ENCODE measurements at regions not wholly inside any gene's neighbourhood (a gene's known extent, or its start where the extent isn't known, plus 50 kb on each side); places are given as distances from the start of the nearest gene placed in this dataset.
A peak's percentile ranks its signal among the peaks of the same experiment; 100 is the strongest.

GRCh38 chr6:43990627-43991619 lies 136.3 kb downstream of the MRPL14 start (continued):
- peak; percentile 62; the same call in 1 of the 2 replicates for TF ChIP-seq ZNF318 (CRISPR knock-in tag; IDR thresholded peaks at IDR 0.05)
- no peak for TF ChIP-seq NONO (IDR thresholded peaks at IDR 0.05)
- TF ChIP-seq NONO (CRISPR knock-in tag; conservative IDR thresholded peaks at IDR 0.05), result peak; percentile 95
- TF ChIP-seq ZNF17 (CRISPR knock-in tag; IDR thresholded peaks at IDR 0.05), result no peak
- peak; percentile 76; the same call in 1 of the 2 replicates for TF ChIP-seq MIER3 (CRISPR knock-in tag; IDR thresholded peaks at IDR 0.05; ENCODE audit: borderline replicate concordance)
- peak; percentile 74 for TF ChIP-seq HNF4A (CRISPR knock-in tag; IDR thresholded peaks at IDR 0.05)
- 0 out of 2 replicates have a peak, but pooled peaks have one; percentile 31 for TF ChIP-seq EEA1 (CRISPR knock-in tag; IDR thresholded peaks at IDR 0.05; ENCODE audit: borderline replicate concordance)
- TF ChIP-seq ZNF674 (CRISPR knock-in tag; IDR thresholded peaks at IDR 0.05; ENCODE audit: low read depth), result no peak
- peak; percentile 90; the same call in 1 of the 2 replicates for TF ChIP-seq ZNF580 (CRISPR knock-in tag; IDR thresholded peaks at IDR 0.05; ENCODE audit: borderline replicate concordance, low read depth)
- no peak for TF ChIP-seq NFIB (CRISPR knock-in tag; IDR thresholded peaks at IDR 0.05; ENCODE audit: borderline replicate concordance)
- TF ChIP-seq ZFP36 (IDR thresholded peaks at IDR 0.05; ENCODE audit: borderline replicate concordance, low read depth, low read length, partially characterized antibody), result no peak
- TF ChIP-seq ZNF614 (CRISPR knock-in tag; IDR thresholded peaks at IDR 0.05; ENCODE audit: borderline replicate concordance), result peak; percentile 79
- peak; percentile 58 for TF ChIP-seq ARNT2 (CRISPR knock-in tag; IDR thresholded peaks at IDR 0.05; ENCODE audit: low read depth)
- 0 out of 2 replicates have a peak, but pooled peaks have one; percentile 27 for TF ChIP-seq HNRNPL (IDR thresholded peaks at IDR 0.05; ENCODE audit: low read depth, low read length)
- TF ChIP-seq GRHL1 (CRISPR knock-in tag; conservative IDR thresholded peaks at IDR 0.05), result no peak
- peak; percentile 58; the same call in 1 of the 2 replicates for TF ChIP-seq MAZ (IDR thresholded peaks at IDR 0.05; ENCODE audit: borderline replicate concordance, low read depth, low read length)
- peak; percentile 89 for TF ChIP-seq MAZ (CRISPR knock-in tag; IDR thresholded peaks at IDR 0.05; ENCODE audit: low read depth)
- no peak for TF ChIP-seq IRX3 (CRISPR knock-in tag; IDR thresholded peaks at IDR 0.05; ENCODE audit: borderline replicate concordance, low read depth)
- TF ChIP-seq ELF3 (CRISPR knock-in tag; IDR thresholded peaks at IDR 0.05), result peak; percentile 69
